LNCAP (cell line): ENCODE measurements at regions not wholly inside any gene's neighbourhood (a gene's known extent, or its start where the extent isn't known, plus 50 kb on each side); places are given as distances from the start of the nearest gene placed in this dataset.

Experiments used
- TF ChIP-seq, protein P1 (sequence below): fragments of 450-650 bp; IDR thresholded peaks from 2 replicates; pipeline ENCODE4 v1.5.1; 2017; ENCODE audit warnings: mild to moderate bottlenecking

DNA sequence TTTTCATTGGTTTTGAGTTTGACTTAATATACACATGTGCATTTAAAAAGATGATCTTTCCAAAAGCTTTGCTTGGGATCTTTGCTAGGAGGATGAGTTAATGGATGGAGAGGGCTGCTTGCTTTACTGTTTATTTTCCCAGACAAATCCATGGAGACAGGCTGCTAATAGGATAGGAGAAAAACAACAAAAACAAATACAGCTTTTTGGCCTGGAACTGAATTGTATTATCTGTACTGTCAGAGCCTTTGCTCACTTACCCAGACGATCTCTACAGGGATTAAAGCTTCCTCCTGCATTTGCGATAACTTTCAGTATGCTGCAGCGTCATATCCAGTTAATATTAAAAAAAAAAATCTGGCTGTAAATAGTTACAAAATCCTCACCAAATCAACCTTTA lies 190.8 kb upstream of the NUDT6 start:
- TF ChIP-seq, protein P1, sequence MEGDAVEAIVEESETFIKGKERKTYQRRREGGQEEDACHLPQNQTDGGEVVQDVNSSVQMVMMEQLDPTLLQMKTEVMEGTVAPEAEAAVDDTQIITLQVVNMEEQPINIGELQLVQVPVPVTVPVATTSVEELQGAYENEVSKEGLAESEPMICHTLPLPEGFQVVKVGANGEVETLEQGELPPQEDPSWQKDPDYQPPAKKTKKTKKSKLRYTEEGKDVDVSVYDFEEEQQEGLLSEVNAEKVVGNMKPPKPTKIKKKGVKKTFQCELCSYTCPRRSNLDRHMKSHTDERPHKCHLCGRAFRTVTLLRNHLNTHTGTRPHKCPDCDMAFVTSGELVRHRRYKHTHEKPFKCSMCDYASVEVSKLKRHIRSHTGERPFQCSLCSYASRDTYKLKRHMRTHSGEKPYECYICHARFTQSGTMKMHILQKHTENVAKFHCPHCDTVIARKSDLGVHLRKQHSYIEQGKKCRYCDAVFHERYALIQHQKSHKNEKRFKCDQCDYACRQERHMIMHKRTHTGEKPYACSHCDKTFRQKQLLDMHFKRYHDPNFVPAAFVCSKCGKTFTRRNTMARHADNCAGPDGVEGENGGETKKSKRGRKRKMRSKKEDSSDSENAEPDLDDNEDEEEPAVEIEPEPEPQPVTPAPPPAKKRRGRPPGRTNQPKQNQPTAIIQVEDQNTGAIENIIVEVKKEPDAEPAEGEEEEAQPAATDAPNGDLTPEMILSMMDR = no peak

DNA sequence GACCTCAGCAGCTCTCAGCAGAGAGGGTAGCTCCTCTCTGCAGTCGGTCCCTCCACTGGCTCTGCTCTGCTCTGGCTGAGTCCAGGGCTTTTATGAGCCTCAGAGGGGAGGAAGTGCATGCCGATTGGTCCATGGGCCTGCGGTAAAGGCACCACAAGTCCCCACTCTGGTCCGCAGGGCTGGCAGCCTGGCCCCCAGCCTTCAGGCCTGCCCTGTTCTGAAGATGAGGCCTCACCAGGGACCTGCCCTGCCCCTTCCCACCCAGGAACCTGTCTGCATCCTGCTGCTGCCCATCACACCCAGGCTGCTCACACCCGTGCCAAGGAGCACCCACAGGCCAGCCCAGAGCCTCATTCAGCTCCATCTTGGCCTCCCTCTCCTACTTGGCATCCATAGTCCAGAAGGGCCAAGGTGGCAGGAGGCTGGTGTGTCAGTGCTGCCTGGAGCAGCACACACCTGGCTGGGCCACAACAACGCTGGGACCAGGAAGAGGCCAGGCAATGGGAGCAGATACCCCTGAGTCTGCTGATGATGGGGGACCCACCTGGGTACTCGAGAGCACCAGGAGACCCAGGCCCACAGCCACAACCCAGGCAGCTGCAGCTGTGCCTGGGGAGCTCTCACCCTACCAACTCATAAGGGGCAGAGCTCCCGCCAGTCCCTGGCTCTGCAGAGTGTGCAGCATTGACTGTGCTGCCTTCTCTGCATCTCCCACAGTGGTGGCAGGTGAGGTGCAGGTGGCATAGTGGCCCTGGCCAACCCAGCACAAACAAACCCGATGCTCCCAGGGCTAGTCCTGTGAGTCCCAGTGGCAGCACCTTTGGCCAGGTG lies 191.9 kb upstream of the NUDT6 start:
- TF ChIP-seq, protein P1 = no peak

DNA sequence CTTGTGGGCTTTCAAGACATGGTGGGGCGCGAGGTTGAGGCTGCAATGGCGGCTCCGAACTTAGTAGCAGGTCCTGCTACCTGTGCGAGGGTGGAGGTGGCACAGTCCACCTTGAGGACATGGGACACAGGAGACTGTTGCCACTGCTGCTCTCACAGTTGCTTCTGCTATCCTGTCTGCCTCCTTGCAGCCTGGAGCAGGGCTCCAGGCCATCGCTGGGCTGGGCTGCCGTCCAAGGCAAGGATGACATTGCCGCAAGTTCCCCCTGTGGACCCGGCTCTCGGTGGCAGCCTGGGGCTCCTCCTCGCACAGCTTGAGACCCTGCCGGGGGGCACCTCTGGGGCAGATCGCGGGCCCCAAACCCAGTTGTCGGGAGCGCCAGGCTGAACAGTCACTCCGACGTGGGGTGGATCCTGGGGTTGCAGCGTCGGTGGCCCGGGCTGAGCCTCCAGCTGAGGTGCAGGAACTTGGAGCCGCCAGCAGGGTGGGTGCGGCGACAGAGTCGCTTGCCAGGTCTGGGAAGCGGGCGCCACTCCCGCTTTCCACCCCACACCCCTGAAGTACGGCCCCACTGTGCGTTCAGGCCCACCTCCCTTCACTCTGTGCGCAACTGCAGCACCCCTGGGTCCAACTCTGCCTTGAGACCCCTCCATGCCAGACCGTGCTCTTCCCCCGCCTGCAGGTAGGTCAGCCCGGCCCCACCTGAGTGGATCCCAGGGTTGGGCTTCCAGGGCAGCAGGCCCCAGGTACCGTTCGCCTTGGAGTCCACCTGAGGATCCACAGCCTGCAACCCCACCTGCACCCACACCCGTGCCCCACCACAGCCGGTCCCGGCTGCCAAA lies 192.7 kb upstream of the NUDT6 start:
- TF ChIP-seq, protein P1 = no peak

DNA sequence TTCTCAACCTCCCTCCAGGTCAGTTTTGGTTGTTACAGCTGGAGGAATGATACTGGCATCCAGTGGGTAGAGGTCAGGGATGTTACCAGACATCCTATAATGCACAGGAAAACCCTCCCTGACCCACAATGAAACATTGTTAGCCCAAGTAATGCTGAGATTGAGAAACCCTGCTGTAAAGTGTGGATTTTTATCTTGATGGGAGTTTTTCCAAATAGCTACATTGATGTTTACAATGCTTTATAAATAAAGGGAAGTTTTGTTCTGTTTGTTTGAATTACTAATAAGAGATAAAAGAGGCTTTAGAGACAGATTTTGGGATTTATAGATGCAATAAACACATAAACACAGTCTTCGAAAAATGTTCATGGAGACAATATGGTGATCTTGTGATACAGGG lies 194.0 kb upstream of the NUDT6 start:
- TF ChIP-seq, protein P1 = no peak

DNA sequence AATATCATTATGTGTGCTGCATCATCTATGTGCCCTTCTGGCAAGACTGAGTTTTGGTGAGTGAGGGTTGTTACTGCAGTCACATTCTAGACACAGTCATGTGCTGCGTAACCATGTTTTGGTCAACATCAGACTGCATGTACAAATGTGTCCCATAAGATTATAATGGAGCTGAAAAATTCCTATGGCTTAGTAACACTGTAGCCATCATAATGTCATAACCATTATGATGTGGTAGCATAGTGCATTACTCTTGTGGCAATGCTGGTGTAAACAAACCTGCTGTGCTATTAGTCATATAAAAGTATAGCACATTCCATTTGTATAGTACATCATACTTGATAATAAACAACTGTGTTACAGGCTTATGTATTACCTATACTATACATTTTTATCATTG lies 198.1 kb upstream of the NUDT6 start:
- TF ChIP-seq, protein P1 = no peak

DNA sequence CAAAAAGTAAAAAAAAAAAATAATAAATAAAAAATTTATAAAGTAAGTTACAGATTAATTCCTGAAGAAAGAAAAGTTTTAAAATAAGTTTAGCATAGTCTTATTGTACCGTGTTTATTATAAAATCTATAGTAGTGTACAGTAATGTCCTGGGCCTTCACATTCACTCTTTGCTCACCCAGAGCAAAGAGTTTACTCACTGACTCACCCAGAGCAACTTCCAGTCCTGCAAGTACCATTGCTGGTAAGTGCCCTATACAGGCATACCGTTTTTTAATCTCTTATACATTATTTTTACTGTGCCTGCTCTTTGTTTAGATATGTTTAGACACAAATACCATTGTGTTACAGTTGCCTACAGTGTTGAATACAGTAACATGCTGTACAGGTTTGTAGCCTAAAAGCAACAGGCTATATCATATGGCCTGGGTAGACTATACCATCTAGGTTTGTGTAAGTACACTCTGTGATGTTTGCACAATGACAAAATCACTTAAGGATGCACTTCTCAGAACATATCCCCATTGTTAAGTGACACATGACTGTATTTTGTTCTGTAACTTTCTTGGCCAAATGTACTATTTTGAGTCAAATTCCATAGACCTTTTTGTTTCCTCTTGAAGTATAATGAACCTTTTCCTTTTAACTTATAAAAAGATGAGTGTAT lies 199.0 kb upstream of the NUDT6 start:
- TF ChIP-seq, protein P1 = no peak

DNA sequence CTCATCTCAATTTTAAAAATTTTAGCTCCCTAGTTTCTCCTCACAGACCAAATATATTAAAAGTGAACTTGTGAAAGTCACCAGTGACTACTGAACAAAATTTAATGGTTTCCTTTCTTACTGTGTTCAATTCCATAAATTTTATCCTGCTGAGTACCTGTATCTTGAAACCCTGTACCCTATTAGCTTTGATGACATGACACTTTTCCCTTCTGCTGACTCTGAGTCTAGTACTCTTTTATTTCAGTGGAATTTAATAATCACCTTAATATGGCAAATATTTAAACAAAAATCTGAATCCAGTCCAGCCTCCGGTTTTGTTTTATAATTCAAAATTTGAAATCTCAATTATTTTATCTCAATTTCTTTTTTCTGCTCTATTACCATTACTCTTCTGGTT lies 203.1 kb upstream of the NUDT6 start:
- TF ChIP-seq, protein P1 = no peak
